GM12865 (cell line): ENCODE measurements at regions not wholly inside any gene's neighbourhood (a gene's known extent, or its start where the extent isn't known, plus 50 kb on each side); places are given as distances from the start of the nearest gene placed in this dataset.

Source experiments
- DNase-seq: peaks from one replicate; pipeline ENCODE4 v3.0.0; 2010; ENCODE audit warnings: low read depth
- H3K4me3 ChIP-seq: 2 replicates; pipeline ENCODE4 v1.5.1; 2011; ENCODE audit warnings: mild to moderate bottlenecking, low read depth, low read length, control low read depth
- CTCF ChIP-seq: IDR thresholded peaks from 2 replicates; pipeline ENCODE4 v1.5.1; 2011; ENCODE audit warnings: low read length, control low read depth, low read depth, inconsistent platforms; ENCODE audit not compliant: insufficient read depth; ENCODE audit errors: missing control alignments

GRCh38 chr20:55576981-55577380 is 428.3 kb downstream of the CBLN4 start:
- H3K4me3 ChIP-seq, result no peak overlapping the region
- DNase-seq, result no peak
- no peak for TF ChIP-seq CTCF

DNA sequence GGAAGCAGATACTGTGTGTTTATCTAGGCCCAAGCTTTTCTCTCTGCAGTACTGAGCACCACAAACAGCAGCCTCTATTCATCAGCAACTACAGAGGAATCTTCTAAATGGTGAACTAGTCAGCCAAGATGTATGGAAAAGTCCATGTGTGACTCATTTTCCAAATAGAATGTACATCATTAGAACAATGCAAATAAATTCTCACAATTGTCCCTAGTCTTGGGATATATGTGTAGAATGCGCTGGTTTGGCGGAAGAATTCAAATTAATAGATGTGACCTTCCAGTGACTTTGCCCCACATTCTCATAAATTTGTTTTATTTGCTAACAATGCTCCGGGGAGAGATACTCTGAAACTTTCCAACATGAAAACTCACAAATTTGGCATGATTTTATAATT is 436.2 kb downstream of the CBLN4 start:
- no peak overlapping the region for H3K4me3 ChIP-seq
- TF ChIP-seq CTCF, result no peak
- DNase-seq, result no peak

DNA sequence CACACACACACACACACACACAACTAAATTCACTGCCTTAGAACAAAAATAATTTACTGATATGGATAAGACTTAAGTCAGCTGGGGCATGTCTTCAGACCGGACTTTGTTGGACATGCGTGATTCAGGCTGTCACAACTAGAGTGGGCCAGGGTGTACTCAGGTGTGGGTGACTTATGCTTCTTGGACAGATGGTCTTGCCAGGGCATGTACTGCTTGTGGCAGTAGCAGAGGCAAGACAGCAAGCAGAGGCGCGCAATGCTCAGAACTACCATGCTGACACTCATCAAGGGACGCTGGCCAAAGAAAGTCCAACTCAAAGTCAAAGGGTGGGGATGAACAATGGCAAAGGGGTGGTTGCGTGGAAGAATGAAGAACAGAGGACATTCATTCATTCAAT is 437.5 kb downstream of the CBLN4 start:
- DNase-seq, result no peak
- no peak overlapping the region for H3K4me3 ChIP-seq
- TF ChIP-seq CTCF, result no peak

- H3K4me3 ChIP-seq, result no peak overlapping the region
- no peak for TF ChIP-seq CTCF
- DNase-seq, result no peak
These were observed 440.1 kb downstream of the CBLN4 start for GRCh38 chr20:55565096-55565773.

DNA sequence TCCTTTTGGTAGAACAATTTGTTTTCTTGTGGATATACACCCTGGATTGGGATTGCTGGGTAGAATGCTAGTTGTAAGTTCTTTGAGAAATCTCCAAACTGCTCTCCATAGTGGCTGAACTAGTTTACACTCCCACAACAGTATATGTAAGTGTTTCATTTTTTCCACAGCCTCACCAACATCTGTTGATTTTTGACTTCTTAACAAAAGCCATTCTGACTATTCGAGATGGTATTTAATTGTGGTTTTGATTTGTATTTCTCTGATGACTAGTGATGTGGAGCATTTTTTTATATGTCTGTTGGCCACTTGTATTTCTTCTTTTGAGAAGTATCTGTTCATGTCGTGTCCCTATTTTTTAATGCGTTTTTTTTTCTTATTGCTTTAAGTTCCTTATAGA is 444.1 kb downstream of the CBLN4 start:
- no peak for DNase-seq
- no peak for TF ChIP-seq CTCF
- H3K4me3 ChIP-seq, result no peak overlapping the region

DNA sequence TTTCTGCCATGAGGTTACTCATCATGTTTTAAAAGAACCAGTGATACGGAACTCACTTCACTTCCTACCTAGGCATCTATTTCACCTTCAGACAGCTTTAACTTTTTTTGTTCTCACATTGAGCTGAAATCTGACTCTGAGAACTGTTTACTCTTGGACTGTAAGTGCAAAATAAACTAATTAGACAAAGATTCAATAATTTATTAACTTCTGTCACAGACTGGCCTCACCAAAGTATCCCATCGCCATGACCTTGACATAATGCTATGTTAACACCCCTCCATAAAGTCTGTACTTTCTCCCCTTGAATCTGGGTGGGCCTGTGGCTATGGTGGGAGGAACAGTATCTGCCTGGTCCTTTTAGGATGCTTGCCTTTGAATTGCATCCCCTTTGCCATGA is 448.1 kb downstream of the CBLN4 start:
- no peak for TF ChIP-seq CTCF
- no peak for DNase-seq
- H3K4me3 ChIP-seq, result no peak overlapping the region

- no peak for TF ChIP-seq CTCF
- H3K4me3 ChIP-seq, result no peak overlapping the region
- DNase-seq, result no peak
These were observed 450.2 kb downstream of the CBLN4 start for GRCh38 chr20:55555075-55555650.
